GM19438 (cell line): ENCODE measurements at regions not wholly inside any gene's neighbourhood (a gene's known extent, or its start where the extent isn't known, plus 50 kb on each side); places are given as distances from the start of the nearest gene placed in this dataset.

Experiments used
- ATAC-seq: cut with Tn5 transposase; IDR thresholded peaks from one replicate; pipeline ENCODE4 v1.9.1; 2021; ENCODE audit warnings: low read depth; ENCODE audit not compliant: unreplicated experiment

DNA sequence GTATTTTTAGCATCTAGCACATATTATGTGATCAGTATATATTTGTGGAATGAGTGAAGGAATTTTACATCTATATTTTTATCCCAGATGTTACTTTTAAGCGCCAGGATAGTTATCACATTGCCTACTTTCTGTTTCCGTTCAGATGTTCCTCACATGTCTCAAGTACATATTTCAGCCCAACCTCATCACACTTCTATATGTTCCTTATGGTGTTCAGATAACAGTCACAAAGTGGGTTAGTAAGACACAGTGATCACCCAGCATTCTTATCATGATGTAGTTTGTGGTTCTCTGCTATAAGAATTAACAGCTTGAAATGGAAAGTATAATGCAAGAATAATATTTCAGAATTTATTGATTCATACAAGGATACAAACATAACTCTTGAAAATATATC is 170.0 kb upstream of the RASA1 start:
- no peak for ATAC-seq

DNA sequence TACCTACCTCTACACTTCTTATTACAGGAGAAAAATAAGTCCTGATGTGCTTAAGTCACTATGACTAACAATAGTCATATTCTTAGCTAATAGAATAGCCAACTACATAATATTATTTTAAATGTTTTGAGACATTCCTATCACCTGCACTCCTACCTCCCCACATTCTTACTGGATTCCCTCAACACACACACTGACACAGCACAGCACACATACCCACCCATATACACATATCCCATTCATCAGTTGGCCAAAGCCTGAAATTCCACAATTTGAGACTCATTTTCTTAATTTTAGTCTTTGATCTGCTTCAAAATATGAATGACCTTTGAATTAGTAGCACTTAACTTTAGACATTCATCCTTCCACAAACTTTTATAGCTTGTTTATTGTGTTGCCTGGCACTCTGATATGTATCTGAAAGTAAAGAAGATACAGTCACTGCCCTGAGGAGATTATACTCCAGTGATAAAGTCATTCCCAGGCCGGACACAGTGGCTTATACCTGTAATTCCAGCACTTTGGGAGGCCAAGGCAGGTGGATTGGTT is 168.3 kb upstream of the RASA1 start:
- no peak for ATAC-seq

DNA sequence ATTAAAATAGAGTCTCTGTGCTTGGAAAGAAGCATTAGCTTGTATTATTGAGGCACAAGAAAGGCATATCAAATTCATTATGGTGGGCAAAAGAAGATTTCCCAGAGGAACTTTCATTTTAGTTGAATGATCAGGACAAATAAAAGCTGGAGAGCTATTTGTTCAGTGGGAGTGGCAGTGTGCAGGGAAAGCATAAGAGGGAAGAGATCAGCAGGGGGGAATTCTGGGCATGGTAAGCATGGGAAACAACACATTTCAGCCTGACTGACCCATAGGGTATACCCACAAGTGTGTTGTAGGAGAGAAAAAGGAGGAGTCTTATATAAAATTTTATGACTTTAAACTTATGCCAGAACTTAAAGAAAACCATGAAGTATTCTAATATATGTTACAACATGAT is 167.7 kb upstream of the RASA1 start:
- no peak for ATAC-seq

DNA sequence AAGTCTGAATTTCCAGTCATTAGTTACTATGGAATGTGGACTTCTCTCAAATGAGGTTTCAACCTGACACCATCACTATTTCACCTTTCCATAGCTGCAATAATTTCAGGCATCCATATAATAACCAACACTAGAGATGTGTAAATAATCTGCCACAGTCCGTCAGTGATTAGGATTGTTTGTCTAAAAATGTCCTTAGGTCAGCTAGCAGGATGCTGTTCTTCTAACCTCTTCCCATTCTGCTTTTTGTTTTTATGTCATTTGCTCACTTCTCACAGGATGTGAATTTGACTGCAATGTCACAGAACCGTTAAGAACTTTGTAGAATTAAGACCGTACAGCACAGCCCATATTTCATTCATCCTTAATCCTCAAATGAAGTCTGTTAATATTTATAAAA is 166.4 kb upstream of the RASA1 start:
- no peak for ATAC-seq

DNA sequence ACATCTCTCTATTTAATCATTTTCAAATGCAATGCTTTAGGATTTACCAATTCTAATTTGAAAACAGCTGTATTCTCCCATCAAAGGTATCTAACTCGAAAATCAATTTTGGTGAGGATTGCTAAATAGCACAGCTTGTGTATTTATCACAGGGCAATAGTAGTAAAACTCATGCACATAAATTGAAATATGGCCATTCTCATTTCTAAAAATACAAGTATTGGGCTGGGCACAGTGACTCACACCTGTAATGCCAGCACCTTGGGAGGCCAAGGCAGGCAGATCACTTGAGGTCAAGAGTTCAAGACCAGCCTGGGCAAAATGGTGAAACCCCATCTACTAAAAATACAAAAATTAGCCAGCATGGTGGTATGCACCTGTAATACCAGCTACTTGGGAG is 164.8 kb upstream of the RASA1 start:
- no peak for ATAC-seq

DNA sequence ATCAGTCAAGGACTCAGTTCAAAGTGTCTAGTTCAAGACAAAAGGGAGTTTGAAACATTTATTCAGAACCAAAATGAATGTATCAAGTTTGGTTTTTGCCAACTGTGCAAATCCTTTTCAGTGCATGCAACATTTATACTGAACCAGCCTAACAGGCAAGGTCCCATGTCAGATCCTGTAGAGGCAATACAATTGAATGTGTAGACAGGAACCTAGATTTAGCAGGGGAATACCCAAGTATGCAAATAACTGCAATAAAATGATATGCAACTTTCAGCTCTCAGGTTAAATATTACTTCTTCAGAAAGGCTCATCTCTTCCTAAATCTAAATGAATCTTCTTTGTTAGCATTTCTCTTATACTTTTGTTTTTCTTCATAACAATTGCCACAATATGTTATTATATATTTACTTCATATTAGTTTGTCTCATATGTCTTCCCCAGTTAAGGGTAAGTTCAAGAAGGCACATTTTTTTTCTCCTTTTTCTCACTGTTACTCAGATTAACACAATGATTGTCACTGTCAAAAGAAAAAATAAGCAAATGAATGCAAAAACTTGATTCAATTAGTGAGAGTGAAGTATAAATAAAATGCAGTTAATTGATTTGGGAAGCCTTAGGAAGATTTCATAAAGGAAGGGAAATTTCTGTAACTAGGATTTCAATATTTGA is 163.9 kb upstream of the RASA1 start:
- peak; percentile 82 for ATAC-seq

DNA sequence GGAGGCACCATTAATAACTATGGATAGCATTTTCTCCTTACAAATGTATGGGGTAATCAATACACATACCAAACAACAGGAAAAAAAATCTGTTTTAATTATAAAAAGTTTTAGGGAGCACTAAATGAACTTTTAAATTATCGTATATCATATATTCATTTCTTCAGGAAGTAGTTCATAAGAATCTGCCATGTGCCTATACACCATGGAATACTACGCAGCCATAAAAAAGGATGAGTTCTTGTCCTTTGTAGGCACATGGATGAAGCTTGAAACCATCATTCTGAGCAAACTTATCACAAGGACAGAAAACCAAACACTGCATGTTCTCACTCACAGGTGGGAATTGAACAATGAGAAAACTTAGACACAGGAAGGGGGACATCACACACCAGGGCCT is 162.1 kb upstream of the RASA1 start:
- no peak for ATAC-seq

DNA sequence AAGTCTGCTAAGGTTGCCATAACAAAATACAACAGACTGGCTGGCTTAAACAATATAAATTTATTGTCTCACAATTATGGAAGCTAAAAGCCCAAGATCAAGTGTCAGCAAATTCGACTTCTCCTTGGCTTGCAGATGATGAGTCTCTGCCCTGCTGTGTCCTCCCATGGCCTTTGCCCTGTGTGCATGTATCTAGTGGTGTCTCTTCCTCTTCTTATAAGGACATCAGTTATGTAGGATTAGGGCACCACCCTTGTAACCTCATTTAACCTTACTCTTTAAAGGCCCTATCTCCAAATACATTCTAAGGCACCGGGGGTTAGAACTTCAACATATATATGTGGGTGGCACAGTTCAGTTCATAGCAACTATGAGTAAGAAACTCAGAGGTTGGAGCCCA is 157.9 kb upstream of the RASA1 start:
- ATAC-seq, result no peak

DNA sequence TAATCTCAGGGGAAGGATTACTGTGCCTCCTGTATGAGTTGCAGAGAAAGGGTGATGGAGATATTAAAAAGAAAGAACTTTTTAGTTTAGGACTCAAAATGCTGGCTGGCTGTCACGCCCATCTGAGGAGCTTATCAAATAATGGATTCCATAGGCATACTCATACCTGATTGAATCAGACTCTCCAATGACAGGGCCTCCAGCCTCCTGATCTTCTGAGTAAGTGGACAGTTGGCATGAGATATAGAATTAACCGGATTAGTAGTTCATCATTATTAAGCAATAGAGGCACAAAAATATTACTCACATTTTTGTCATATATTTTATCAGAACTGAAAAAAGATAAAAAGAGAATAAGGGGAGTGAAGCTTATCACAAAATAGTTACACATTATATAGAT is 157.0 kb upstream of the RASA1 start:
- no peak for ATAC-seq

DNA sequence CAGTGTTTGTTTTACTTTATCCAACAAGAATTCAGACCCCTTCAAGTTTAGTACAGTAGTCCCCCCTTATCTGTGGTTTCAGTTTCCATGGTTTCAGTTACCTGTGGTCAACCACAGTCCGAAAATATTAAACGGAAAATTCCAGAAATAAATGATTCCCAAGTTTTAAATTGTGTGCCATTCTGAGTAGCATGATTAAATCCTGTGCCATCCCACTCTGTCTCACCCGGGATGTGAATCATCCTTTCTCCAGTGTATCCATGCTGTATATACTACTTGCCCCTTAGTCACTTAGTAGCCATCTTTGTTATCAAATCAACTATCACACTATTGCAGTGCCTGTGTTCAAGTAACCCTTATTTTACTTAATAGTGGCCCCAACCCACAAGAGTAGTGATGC is 153.8 kb upstream of the RASA1 start:
- no peak for ATAC-seq

DNA sequence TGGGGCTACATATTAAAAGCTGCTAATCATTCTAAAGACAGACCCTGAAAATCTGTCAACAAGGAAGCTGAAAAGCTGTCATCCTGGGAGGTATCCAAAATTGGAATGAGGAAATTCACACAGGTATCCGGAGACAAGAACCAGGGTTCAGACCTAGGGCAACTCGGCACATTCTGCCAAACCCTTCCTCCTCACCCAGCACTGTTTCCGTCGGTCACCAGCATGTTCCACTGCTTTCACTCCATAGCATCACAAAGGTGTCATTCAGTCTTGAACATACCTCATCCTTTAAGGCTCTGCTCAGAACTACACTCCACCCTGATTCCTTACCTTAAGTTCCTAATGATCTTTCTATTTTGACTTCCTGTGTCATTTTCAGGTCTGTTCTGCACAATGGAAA is 153.1 kb upstream of the RASA1 start:
- no peak for ATAC-seq

DNA sequence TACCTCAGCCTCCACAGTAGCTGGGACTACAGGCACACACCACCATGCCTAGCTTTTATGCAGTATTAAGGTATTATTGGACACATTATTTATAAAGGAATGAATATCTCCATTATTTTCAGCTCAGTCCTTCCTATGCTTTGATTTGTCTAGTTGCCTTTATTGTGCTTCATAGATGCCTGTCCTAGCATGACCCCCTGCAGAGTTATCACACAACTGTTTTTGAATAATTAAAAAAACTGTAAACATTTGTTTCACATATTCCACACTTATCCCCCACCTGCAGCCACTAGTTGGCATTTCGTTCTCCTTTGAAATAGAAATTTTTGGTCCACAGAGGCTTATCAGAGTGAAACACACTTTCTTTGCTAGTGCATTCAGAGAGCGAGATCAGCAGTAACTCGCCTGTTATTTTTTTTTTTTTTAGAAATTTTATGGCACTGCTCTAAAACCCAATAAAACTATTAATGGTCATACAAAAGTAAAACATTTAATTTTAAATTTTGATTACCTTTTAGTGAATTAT is 151.8 kb upstream of the RASA1 start:
- ATAC-seq, result no peak

DNA sequence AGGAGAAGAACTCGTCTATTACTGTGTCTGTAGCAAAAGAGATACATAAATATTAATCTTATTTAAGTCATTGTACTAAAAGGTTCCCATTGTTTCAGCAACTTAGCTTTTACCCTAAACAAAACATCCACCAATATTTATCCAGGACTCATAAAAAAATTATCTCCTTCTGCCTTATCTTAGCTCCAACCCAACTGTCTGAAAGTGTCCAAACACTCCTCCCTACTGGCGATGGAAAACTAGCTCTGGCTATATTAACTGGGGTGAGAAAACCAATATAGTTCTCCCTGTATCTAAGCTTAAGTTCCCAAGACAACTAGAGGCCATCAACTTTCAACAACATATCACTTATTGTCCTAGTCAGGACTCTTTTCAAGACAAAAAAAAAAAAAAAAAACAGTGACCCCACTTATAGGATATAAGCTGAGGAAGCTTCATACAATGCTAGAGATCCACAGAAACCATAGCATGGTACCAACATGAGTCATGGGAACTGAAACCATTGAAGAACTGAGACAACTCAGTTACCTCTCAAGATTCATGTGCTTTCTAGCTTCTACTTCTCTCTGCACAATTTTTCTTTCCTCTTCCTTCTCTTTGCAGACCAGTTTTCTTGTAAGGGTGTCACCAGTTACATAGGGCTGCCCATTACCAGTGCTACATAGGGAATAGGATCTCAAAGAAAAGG is 150.7 kb upstream of the RASA1 start:
- peak; percentile 90 for ATAC-seq

DNA sequence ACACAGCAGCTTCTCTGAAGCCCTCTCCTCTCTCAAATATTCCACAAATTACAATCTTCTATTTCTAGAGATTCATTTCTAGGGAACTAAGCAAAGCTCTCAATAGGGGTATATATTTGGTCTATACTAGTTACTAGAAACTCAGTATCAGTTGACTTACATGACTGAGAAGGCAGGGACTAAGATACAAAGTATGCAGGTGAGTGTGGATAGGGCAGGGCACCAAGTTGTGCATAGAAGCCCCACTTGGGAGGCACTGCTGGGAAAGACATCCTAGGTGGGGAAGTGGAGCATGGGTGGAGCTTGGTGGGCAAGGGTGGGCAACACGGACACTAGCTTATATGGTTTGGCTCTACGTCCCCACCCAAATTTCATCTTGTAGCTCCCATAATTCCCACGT is 148.1 kb upstream of the RASA1 start:
- no peak for ATAC-seq

DNA sequence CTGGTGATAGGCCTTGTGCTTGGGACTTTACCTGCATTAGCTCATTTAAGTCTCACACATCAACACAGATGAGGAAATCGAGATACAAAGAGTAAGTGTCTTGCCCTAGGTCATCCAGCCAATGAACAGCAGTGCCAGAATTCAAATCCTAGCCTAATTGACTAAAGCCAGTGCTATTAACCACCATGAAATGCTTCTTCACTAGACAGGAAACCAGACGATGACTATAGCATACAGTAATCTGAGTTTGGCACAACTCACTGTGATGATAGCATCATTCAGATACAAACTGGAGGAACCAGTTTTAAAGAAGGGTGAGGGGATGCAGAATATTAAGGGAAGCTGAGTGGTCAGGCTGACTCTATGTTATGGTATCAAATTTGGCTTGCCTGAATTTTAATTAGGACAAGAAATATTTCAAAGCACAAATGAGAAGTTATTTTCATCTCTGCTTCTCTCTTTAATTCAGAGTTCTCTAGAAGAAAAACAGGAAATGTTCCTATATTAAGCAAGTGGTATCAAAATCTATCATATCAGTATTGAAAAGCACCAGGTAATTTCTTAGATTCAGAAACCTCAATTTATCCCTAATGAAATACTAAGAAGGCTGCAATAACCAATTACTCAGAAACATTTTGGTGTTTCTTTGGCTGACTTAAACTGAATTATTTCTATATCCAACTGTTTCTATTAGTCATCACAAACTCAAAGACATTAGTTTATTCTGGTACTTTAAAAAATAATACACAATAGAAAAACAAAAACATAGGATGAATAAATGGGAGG is 147.0 kb upstream of the RASA1 start:
- ATAC-seq, result no peak

DNA sequence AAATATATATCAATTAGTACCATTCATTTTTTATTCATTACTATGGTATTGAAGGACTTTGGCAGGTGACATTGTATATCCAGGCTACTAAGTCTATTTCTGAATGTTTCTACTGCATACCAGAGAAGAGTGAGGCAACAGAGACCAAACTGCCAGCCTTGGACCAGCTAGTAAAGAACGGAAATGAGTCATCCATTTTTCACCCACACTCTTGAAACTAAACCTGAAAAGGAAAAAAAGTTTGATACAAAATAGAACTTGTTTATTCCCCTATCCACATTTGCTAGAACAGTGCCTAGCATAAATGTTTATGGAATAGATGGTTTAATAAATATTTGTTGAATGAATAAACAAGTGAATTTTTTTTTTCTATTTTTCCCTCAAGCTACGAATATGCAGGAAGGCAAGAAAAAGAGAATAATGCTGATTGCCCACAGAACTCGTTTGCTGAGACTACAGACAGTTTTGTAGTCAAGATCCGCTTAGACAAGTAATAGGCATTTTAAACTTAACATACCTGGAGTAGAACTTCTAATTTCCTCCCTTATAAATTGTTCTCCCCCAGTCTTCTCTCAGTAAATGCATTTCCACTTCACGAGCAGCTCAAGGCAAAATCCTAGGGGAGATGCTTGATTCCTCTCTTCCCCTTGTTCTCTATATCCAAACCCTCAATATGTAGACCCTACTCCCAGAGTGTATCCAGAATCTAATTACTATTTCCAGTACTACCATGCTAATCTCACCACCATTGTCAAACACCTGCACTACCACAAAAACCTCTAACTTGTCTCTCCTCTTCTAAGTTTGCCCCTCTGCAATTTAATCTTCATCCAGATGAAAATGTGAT is 146.2 kb upstream of the RASA1 start:
- ATAC-seq, result peak; percentile 72

DNA sequence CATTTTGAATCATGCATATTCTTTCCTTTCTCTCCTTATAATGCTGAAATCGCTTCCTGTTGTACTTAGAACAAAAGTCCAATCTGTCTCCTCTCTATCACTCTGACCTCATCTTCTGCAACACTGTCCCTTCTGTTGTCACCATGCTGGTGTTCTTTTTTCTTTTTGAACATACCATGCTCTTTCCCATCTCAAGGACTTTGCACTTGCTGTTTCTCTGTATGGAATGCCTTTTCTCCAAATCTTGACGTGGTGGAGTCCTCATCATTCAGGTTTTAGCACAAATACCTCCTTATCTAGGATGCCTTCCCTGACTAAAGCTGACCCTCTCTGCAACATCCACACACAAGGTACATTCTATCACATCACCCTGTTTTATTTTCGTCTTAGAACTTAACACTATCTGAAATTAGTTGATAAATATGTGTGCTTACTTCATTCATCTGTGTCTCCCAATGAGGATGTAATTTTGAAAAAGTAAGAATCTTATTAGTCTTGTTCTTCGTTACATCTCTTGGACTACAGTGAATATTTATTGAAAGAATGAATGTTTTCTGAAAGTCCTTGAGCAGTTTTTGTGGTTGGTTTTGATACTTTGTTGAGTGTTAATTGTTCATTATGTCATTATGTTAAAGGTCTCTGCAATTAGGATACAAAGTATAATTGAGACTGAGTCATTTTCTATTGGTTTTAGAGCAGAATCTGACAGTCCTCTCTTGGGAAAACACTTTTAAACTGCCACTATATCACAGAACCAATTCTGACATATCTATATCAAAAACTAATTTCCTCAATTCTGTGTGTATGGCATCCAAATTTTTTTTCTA is 145.3 kb upstream of the RASA1 start:
- no peak for ATAC-seq

DNA sequence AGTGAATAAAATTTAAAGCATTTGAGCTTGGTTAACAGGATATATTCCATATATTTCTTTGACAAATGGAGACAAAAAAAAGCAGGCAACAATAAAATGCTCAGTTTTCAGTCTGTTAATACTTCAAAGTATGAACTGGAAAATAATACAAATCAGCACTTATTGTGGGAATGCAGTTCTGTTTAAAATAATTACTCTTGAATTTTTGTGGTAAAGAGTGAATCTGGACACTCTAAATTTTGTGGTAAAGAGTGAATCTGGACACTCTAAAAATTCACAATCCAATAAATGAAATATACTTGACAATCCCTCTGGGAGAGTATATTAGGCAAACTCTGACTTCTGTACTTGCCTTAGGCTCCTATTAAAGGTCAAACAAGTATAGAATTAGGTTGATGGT is 141.9 kb upstream of the RASA1 start:
- ATAC-seq, result no peak

DNA sequence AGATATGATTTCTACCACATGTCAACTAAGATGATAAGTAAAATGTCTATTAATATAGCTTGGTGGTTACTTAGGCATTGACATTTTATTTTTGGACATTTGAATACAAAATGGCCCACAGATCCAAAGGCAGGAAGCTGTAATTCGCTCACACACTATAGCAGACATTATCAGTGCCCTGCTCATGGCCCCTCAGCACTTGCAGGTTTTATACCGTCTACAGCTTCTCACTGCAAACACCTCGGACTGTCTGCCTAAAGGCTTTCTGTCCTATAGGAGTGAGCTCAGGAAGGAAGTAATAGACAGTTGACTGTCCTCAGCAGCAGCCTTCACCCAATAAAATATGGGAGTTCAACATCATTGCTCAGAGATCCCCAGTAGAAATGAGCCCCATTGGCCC is 140.8 kb upstream of the RASA1 start:
- ATAC-seq, result no peak

DNA sequence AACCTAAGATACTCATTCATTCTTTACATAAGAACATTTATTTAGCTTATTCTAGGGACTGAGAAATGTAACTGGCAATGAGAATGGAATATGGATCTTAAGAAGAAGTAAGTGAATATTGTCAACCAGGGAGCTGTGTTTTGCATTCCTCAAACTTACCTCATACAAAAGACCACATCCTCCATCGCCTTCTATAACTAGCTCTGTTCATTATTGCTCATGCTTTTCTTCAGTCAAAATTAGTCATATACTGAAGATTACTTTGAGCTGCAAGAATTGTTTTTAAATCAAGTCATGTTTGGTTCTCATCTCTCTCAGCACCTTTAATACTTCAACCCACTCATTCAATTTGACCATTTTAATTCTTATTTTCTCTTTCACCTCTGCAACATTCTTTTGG is 140.3 kb upstream of the RASA1 start:
- ATAC-seq, result no peak
